SK-N-SH (cell line): ENCODE measurements at regions not wholly inside any gene's neighbourhood (a gene's known extent, or its start where the extent isn't known, plus 50 kb on each side); places are given as distances from the start of the nearest gene placed in this dataset.
A peak's percentile ranks its signal among the peaks of the same experiment; 100 is the strongest.

ENCODE experiments used
- CTCF ChIA-PET: fragments of 300-600, 350-600 bp; formaldehyde crosslinking; extraction: SDS; loops from one replicate; lab custom pipeline; 2021; lab: Yijun Ruan, JAX
- POLR2A ChIA-PET: fragments of 350-600 bp; sonication (Branson Sonifier 250); formaldehyde crosslinking; extraction: SDS; loops from one replicate; lab custom pipeline; 2020; ENCODE audit warnings: antibody characterized with exemption, inconsistent platforms; lab: Yijun Ruan, JAX
- DNase-seq: peaks from one replicate; pipeline ENCODE4 v3.0.0; 2012
- H2AFZ ChIP-seq: fragments of 200-600 bp; sonication (generic); 2 replicates; pipeline ENCODE4 v1.8.1; 2016; ENCODE audit warnings: antibody characterized with exemption, mild to moderate bottlenecking, low read depth
- H3F3A ChIP-seq: fragments of 200-600 bp; sonication (generic); replicated peaks from 2 replicates; pipeline ENCODE3; 2016; ENCODE audit warnings: antibody characterized with exemption, mild to moderate bottlenecking; ENCODE audit not compliant: insufficient read depth
- H3K27ac ChIP-seq, 2 experiments: fragments of 200-500 bp in 1 of 2; fragments of 200-600 bp in 1 of 2; sonication (Bioruptor generic) in 1 of 2; sonication (generic), shearing (Covaris generic) in 1 of 2; 2 replicates each; pipeline versions ENCODE4 v1.5.1 to v1.6.1; 2014 to 2016; ENCODE audit warnings: low read depth in 2 of 2, inconsistent platforms in 1 of 2, low read length in 1 of 2, mild to moderate bottlenecking in 1 of 2, mixed read lengths in 1 of 2
- H3K27me3 ChIP-seq: fragments of 200-600 bp; sonication (generic), shearing (Covaris generic); 2 replicates; pipeline ENCODE4 v1.6.1; 2016; ENCODE audit warnings: mixed run types; ENCODE audit not compliant: insufficient read depth
- H3K36me3 ChIP-seq, 2 experiments: fragments of 200-500 bp in 1 of 2; fragments of 200-600 bp in 1 of 2; sonication (Bioruptor generic) in 1 of 2; sonication (generic) in 1 of 2; replicated peaks in 1 of 2; 2 replicates each; pipeline versions ENCODE3 to v1.5.1; 2014 to 2016; ENCODE audit warnings: low read length in 1 of 2, mild to moderate bottlenecking in 1 of 2; ENCODE audit not compliant: insufficient read depth in 2 of 2, control insufficient read depth in 1 of 2
- H3K4me1 ChIP-seq, 2 experiments: fragments of 200-500 bp in 1 of 2; fragments of 200-600 bp in 1 of 2; sonication (Bioruptor generic) in 1 of 2; sonication (generic), shearing (Covaris generic) in 1 of 2; 2 replicates each; pipeline versions ENCODE4 v1.5.1 to v1.6.1; 2014 to 2016; ENCODE audit warnings: low read depth in 1 of 2, low read length in 1 of 2, mixed run types in 1 of 2; ENCODE audit not compliant: insufficient read depth in 2 of 2, control insufficient read depth in 1 of 2
- H3K4me2 ChIP-seq: fragments of 200-600 bp; sonication (generic), shearing (Covaris generic); 2 replicates; pipeline ENCODE4 v1.6.1; 2017; ENCODE audit warnings: mixed run types
- H3K4me3 ChIP-seq, 2 experiments: fragments of 200-500 bp in 1 of 2; fragments of 200-600 bp in 1 of 2; sonication (Bioruptor generic) in 1 of 2; sonication (generic), shearing (Covaris generic) in 1 of 2; 2 replicates each; pipeline versions ENCODE4 v1.5.1 to v1.8.1; 2014 to 2016; ENCODE audit warnings: low read depth in 2 of 2, inconsistent platforms in 1 of 2, low read length in 1 of 2, mild to moderate bottlenecking in 1 of 2, mixed read lengths in 1 of 2, moderate library complexity in 1 of 2
- H3K79me2 ChIP-seq: fragments of 200-600 bp; sonication (generic); 2 replicates; pipeline ENCODE4 v1.8.1; 2017; ENCODE audit warnings: mild to moderate bottlenecking; ENCODE audit not compliant: insufficient read depth
- H3K9ac ChIP-seq: fragments of 200-600 bp; sonication (generic); 2 replicates; pipeline ENCODE4 v1.6.1; 2017; ENCODE audit warnings: mixed run types
- H3K9me2 ChIP-seq: fragments of 200-600 bp; sonication (generic); 2 replicates; pipeline ENCODE4 v1.6.1; 2017; ENCODE audit warnings: mixed run types
- H3K9me3 ChIP-seq: fragments of 200-600 bp; sonication (generic); 2 replicates; pipeline ENCODE4 v1.6.1; 2017; ENCODE audit warnings: mixed run types, mild to moderate bottlenecking, moderate library complexity
- H4K20me1 ChIP-seq: fragments of 200-600 bp; sonication (generic); 2 replicates; pipeline ENCODE4 v1.6.1; 2017; ENCODE audit warnings: mild to moderate bottlenecking, mixed run types; ENCODE audit not compliant: insufficient read depth
- FOXM1 ChIP-seq: IDR thresholded peaks from 2 replicates; pipeline ENCODE4 v1.4.0; 2012; ENCODE audit warnings: low read depth, mild to moderate bottlenecking
- JUND ChIP-seq: IDR thresholded peaks from 2 replicates; pipeline ENCODE4 v1.4.0; 2012
- MEF2A ChIP-seq: IDR thresholded peaks from 2 replicates; pipeline ENCODE4 v1.4.0; 2012; ENCODE audit warnings: low read depth, borderline replicate concordance
- RAD21 ChIP-seq: IDR thresholded peaks from 2 replicates; pipeline ENCODE4 v1.6.1; 2012; ENCODE audit warnings: mild to moderate bottlenecking, low read length
- RCOR1 ChIP-seq: fragments of 150-350 bp; IDR thresholded peaks from 2 replicates; pipeline ENCODE4 v1.6.1; 2017; ENCODE audit warnings: antibody characterized with exemption, low read length
- RFX5 ChIP-seq: IDR thresholded peaks from 2 replicates; pipeline ENCODE4 v1.6.1; 2012; ENCODE audit warnings: mild to moderate bottlenecking, improper control_type of control experiment, low read length
- SMC3 ChIP-seq: IDR thresholded peaks from 2 replicates; pipeline ENCODE4 v1.6.1; 2012; ENCODE audit warnings: low read depth, low read length, improper control_type of control experiment
- USF2 ChIP-seq: fragments of 150-350 bp; IDR thresholded peaks from 2 replicates; pipeline ENCODE4 v1.6.1; 2017; ENCODE audit warnings: antibody characterized with exemption, low read length, low read depth, borderline replicate concordance
- WGBS: methylation state at CpG from one replicate; pipeline ENCODE4 v1.1.6; 2017; ENCODE audit warnings: low lambda C conversion rate; 5-methylcytosine and 5-hydroxymethylcytosine counted together

GRCh38 chr13:80906860-80907259 is 565.9 kb upstream of the SPRY2 start (continued):
- TF ChIP-seq SMC3 (no peak), RFX5 (no peak)

- Histone ChIP-seq H3K36me3 (no peaks in the 10 kb centered on the region), H3K4me1 (no peaks in the 10 kb centered on the region; a peak in 1 of 4 replicates), H2AFZ (no peak overlapping the region), H3K4me3 (no peak overlapping the region), H3K27ac (no peak overlapping the region), H4K20me1 (no peaks in the 10 kb centered on the region), H3K9me2 (no peaks in the 10 kb centered on the region), H3K9ac (no peak overlapping the region), H3K9me3 (no peaks in the 10 kb centered on the region), H3K27me3 (no peaks in the 10 kb centered on the region), H3K4me2 (no peak overlapping the region), H3F3A (no peaks in the 10 kb centered on the region), H3K79me2 (no peaks in the 10 kb centered on the region)
- no peak for TF ChIP-seq RCOR1
- ChIA-PET CTCF (interaction anchor here (1.0 kb wide), 1 partner anchor 35 kb away, joined by 4 read pairs; no protein-coding TSS in a partner anchor), POLR2A (no interaction called here)
- DNase-seq: no peak
- WGBS: 50% methylated on average over 1 of the region's 1 CpG
These were observed 563.5 kb upstream of the SPRY2 start for GRCh38 chr13:80904386-80904785.

GRCh38 chr13:80903911-80904310 is 563.0 kb upstream of the SPRY2 start:
- H3K36me3 ChIP-seq: no peaks in the 10 kb centered on the region
- no peak overlapping the region for H3K4me2 ChIP-seq
- TF ChIP-seq FOXM1: no peak
- TF ChIP-seq RAD21: no peak
- TF ChIP-seq JUND: no peak
- TF ChIP-seq MEF2A: no peak
- H3K9ac ChIP-seq: no peak overlapping the region
- no peak overlapping the region for H3K27ac ChIP-seq
- no peaks in the 10 kb centered on the region for H3K27me3 ChIP-seq
- no peaks in the 10 kb centered on the region for H3K9me3 ChIP-seq
- H2AFZ ChIP-seq: no peak overlapping the region
- no peaks in the 10 kb centered on the region for H4K20me1 ChIP-seq
- no peaks in the 10 kb centered on the region for H3K79me2 ChIP-seq
- no peak for DNase-seq
- H3K9me2 ChIP-seq: no peaks in the 10 kb centered on the region
- POLR2A ChIA-PET: no interaction called here
- CTCF ChIA-PET: interaction anchor here (1.0 kb wide), 1 partner anchor 35 kb away, joined by 4 read pairs; no protein-coding TSS in a partner anchor
- H3F3A ChIP-seq: no peaks in the 10 kb centered on the region
- H3K4me3 ChIP-seq: no peak overlapping the region
- H3K4me1 ChIP-seq: no peaks in the 10 kb centered on the region; a peak in 1 of 4 replicates

GRCh38 chr13:80901530-80901929 is 560.6 kb upstream of the SPRY2 start:
- Histone ChIP-seq H3K4me1 (no peaks in the 10 kb centered on the region; a peak in 1 of 4 replicates), H3K27ac (no peak overlapping the region), H3K79me2 (no peaks in the 10 kb centered on the region), H3K9me2 (no peaks in the 10 kb centered on the region), H3K9ac (no peak overlapping the region), H3F3A (no peaks in the 10 kb centered on the region), H3K4me3 (no peak overlapping the region), H2AFZ (0 out of 2 replicates have a peak overlapping the region, but pooled peaks have one; percentile 16), H3K9me3 (no peaks in the 10 kb centered on the region), H3K36me3 (no peaks in the 10 kb centered on the region), H3K27me3 (no peaks in the 10 kb centered on the region), H3K4me2 (no peak overlapping the region), H4K20me1 (no peaks in the 10 kb centered on the region)
- TF ChIP-seq USF2 (no peak), SMC3 (no peak)
- ChIA-PET POLR2A (no interaction called here), CTCF (no interaction called here)
- 95% methylated on average over 2 of the region's 2 CpGs for WGBS
- no peak for DNase-seq
